ENCODE measurements at regions not wholly inside any gene's neighbourhood (a gene's known extent, or its start where the extent isn't known, plus 50 kb on each side); places are given as distances from the start of the nearest gene placed in this dataset.

DNA sequence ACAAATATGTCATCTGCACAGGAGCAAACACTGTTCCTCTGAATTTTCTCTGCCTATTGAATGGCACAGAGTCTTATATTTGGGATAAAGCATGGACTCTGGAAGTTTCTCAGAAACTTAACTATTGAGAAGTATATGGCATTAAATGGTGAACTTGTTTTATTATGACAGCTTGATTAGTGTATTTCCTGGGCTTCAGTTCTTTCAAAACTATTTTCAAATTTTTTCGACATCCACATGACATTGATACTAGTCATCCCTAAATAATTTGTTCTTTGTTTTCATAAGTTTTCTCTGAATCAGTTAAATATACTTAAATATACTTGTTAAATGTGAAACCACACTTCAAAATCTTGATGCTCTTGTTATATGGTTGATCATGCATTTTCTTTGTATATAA lies 144.0 kb upstream of the TSHZ2 start:
- no peak for DNase-seq (ENCODE audit: low spot score)
- WGBS, result 89% methylated on average over 1 of the region's 1 CpG
- Histone ChIP-seq H3K27me3 (ENCODE audit: control insufficient read depth in 4 of 4, insufficient read depth in 4 of 4, low read length in 3 of 4) (no peaks in the 10 kb centered on the region), H3K27ac (ENCODE audit: low read depth in 1 of 2, low read length in 2 of 2) (no peak overlapping the region), H3K9me3 (ENCODE audit: control insufficient read depth in 4 of 4, low read length in 3 of 4) (peaks cover 0 to 2% (median 0%) of the 10 kb centered on the region in 4 donors), H3K4me3 (ENCODE audit: low read depth in 1 of 3, low read length in 3 of 3) (no peak overlapping the region), H3K4me1 (ENCODE audit: control insufficient read depth in 4 of 4, insufficient read depth in 4 of 4, low read length in 3 of 4) (peaks cover 0 to 3% (median 0%) of the 10 kb centered on the region in 4 donors), H3K36me3 (ENCODE audit: control insufficient read depth in 4 of 4, insufficient read depth in 3 of 4, low read depth in 1 of 4, low read length in 3 of 4) (no peaks in the 10 kb centered on the region), H3K9ac (ENCODE audit: low read depth in 1 of 2, low read length in 2 of 2) (no peak overlapping the region)
- TF ChIP-seq HNF4A (conservative IDR thresholded peaks at IDR 0.05) (no peak), SP1 (IDR thresholded peaks at IDR 0.05) (no peak), RXRA (IDR thresholded peaks at IDR 0.05) (no peak), REST (IDR thresholded peaks at IDR 0.05) (no peak), FOXA2 (IDR thresholded peaks at IDR 0.05) (no peak), HNF4G (IDR thresholded peaks at IDR 0.05) (no peak), RAD21 (IDR thresholded peaks at IDR 0.05) (no peak), ATF3 (IDR thresholded peaks at IDR 0.05) (no peak), CTCF (IDR thresholded peaks at IDR 0.05; ENCODE audit: low read depth, low read length, missing input control) (no peak), JUND (IDR thresholded peaks at IDR 0.05) (no peak), EGR1 (IDR thresholded peaks at IDR 0.05; ENCODE audit: low read depth in 2 of 2) (no peak), YY1 (IDR thresholded peaks at IDR 0.05) (no peak), NR2F2 (IDR thresholded peaks at IDR 0.05) (no peak), GABPA (IDR thresholded peaks at IDR 0.05 in 1 of 2, conservative IDR thresholded peaks at IDR 0.05 in 1 of 2) (no peak)
- TF ChIP-seq, protein P1, sequence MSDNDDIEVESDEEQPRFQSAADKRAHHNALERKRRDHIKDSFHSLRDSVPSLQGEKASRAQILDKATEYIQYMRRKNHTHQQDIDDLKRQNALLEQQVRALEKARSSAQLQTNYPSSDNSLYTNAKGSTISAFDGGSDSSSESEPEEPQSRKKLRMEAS (IDR thresholded peaks at IDR 0.05), result no peak
- TF ChIP-seq, protein P2, sequence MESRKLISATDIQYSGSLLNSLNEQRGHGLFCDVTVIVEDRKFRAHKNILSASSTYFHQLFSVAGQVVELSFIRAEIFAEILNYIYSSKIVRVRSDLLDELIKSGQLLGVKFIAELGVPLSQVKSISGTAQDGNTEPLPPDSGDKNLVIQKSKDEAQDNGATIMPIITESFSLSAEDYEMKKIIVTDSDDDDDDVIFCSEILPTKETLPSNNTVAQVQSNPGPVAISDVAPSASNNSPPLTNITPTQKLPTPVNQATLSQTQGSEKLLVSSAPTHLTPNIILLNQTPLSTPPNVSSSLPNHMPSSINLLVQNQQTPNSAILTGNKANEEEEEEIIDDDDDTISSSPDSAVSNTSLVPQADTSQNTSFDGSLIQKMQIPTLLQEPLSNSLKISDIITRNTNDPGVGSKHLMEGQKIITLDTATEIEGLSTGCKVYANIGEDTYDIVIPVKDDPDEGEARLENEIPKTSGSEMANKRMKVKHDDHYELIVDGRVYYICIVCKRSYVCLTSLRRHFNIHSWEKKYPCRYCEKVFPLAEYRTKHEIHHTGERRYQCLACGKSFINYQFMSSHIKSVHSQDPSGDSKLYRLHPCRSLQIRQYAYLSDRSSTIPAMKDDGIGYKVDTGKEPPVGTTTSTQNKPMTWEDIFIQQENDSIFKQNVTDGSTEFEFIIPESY (IDR thresholded peaks at IDR 0.05), result no peak

GRCh38 chr20:52826722-52827121 lies 145.4 kb upstream of the TSHZ2 start:
- no peak overlapping the region for H3K9ac ChIP-seq (ENCODE audit: low read depth in 1 of 2, low read length in 2 of 2)
- peak overlapping the region; percentile 21 to 44 for H3K27ac ChIP-seq (ENCODE audit: low read depth in 1 of 2, low read length in 2 of 2)
- no peaks in the 10 kb centered on the region for H3K36me3 ChIP-seq (ENCODE audit: control insufficient read depth in 4 of 4, insufficient read depth in 3 of 4, low read depth in 1 of 4, low read length in 3 of 4)
- H3K4me1 ChIP-seq (ENCODE audit: control insufficient read depth in 4 of 4, insufficient read depth in 4 of 4, low read length in 3 of 4), result peaks cover 0 to 3% (median 0%) of the 10 kb centered on the region in 4 donors
- WGBS, result 79% methylated on average over 3 of the region's 3 CpGs
- no peaks in the 10 kb centered on the region for H3K27me3 ChIP-seq (ENCODE audit: control insufficient read depth in 4 of 4, insufficient read depth in 4 of 4, low read length in 3 of 4)
- H3K4me3 ChIP-seq (ENCODE audit: low read depth in 1 of 3, low read length in 3 of 3), result no peak overlapping the region
- H3K9me3 ChIP-seq (ENCODE audit: control insufficient read depth in 4 of 4, low read length in 3 of 4), result peaks cover 0 to 2% (median 0%) of the 10 kb centered on the region in 4 donors
- no peak for DNase-seq (ENCODE audit: low spot score)
- peak; percentile 9 for TF ChIP-seq SP1 (IDR thresholded peaks at IDR 0.05)
- TF ChIP-seq REST (IDR thresholded peaks at IDR 0.05), result no peak
- no peak for TF ChIP-seq YY1 (IDR thresholded peaks at IDR 0.05)
- no peak for TF ChIP-seq EGR1 (IDR thresholded peaks at IDR 0.05; ENCODE audit: low read depth in 2 of 2)
- TF ChIP-seq GABPA (IDR thresholded peaks at IDR 0.05 in 1 of 2, conservative IDR thresholded peaks at IDR 0.05 in 1 of 2), result no peak
- no peak for TF ChIP-seq HNF4G (IDR thresholded peaks at IDR 0.05)
- TF ChIP-seq RAD21 (IDR thresholded peaks at IDR 0.05), result peak in 1 of 2 donors; percentile 27
- no peak for TF ChIP-seq TAF1 (conservative IDR thresholded peaks at IDR 0.05)
- peak; percentile 11 to 82 for TF ChIP-seq HNF4A (conservative IDR thresholded peaks at IDR 0.05)
- peak; percentile 49 to 96 for TF ChIP-seq JUND (IDR thresholded peaks at IDR 0.05)
- TF ChIP-seq NR2F2 (IDR thresholded peaks at IDR 0.05), result no peak
- peak; percentile 31 for TF ChIP-seq FOXA1 (IDR thresholded peaks at IDR 0.05)
- TF ChIP-seq, protein P2 (IDR thresholded peaks at IDR 0.05), result peak; percentile 55
- TF ChIP-seq RXRA (IDR thresholded peaks at IDR 0.05), result peak in 1 of 2 donors; percentile 79
